WI38 (cell line): ENCODE measurements at regions not wholly inside any gene's neighbourhood (a gene's known extent, or its start where the extent isn't known, plus 50 kb on each side); places are given as distances from the start of the nearest gene placed in this dataset.

ENCODE experiments used
- H3K4me3 ChIP-seq: 2 replicates; pipeline ENCODE4 v1.5.1; 2011; ENCODE audit warnings: low read depth, mild to moderate bottlenecking, control low read depth, low read length
- TF ChIP-seq, protein P1 (sequence below): IDR thresholded peaks from 2 replicates; pipeline ENCODE4 v1.5.1; 2012; ENCODE audit warnings: low read depth, mild to moderate bottlenecking, control low read depth, low read length

DNA sequence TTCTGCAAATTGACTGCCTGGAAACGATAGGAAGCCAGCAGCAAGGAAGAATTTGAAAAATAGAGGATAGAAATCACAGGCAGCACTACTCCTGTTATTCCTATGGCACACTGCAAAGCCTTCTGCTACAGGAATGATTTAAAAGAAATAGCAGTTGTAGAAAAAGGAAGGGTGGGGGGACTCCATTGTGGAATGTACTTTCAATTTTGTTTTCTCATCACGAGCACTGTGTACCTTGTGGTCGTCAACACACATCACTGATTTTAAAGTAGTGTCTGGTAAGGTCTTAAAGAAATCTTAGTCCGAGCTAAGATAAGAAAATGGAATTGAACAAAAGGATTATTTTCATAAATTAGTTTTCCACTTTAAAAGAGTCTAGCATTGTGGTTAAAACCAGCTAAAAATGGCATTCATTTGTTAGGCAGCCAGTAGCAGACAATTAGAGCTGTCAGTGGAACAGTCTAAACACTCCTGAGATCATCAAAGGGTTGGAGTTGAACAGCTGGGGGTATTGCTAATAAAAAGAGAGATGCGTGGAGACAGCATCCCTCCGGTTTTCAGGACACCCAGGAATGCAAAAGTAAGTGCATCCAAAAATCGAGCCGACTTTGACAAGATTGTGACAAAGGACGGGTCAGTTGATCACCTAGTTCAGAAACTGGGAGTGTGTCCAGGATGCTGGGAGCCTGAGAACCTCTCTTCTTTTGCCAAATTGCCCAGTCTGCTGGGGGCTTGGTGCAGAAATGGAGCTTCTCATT, 97.8 kb upstream of the WWC1 start:
- H3K4me3 ChIP-seq = no peak overlapping the region
- TF ChIP-seq, protein P1, sequence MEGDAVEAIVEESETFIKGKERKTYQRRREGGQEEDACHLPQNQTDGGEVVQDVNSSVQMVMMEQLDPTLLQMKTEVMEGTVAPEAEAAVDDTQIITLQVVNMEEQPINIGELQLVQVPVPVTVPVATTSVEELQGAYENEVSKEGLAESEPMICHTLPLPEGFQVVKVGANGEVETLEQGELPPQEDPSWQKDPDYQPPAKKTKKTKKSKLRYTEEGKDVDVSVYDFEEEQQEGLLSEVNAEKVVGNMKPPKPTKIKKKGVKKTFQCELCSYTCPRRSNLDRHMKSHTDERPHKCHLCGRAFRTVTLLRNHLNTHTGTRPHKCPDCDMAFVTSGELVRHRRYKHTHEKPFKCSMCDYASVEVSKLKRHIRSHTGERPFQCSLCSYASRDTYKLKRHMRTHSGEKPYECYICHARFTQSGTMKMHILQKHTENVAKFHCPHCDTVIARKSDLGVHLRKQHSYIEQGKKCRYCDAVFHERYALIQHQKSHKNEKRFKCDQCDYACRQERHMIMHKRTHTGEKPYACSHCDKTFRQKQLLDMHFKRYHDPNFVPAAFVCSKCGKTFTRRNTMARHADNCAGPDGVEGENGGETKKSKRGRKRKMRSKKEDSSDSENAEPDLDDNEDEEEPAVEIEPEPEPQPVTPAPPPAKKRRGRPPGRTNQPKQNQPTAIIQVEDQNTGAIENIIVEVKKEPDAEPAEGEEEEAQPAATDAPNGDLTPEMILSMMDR = no peak

DNA sequence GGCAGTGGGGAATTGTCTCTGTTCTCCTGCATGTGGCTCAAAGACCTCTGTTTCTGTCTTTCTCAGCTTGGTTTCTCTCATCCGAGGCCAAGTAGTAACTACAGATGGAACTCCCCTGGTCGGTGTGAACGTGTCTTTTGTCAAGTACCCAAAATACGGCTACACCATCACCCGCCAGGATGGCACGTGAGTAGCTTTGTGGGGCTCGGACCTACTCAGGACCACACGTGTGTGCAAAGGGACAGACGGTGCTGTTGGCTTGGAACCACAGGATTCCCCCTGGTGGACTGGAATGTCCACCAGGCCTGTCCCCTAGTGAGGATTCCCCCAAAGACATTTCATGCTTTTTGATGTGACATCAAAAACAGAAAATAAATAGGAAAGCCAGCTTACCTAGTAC, 96.3 kb upstream of the WWC1 start:
- no peak overlapping the region for H3K4me3 ChIP-seq
- TF ChIP-seq, protein P1 = no peak

DNA sequence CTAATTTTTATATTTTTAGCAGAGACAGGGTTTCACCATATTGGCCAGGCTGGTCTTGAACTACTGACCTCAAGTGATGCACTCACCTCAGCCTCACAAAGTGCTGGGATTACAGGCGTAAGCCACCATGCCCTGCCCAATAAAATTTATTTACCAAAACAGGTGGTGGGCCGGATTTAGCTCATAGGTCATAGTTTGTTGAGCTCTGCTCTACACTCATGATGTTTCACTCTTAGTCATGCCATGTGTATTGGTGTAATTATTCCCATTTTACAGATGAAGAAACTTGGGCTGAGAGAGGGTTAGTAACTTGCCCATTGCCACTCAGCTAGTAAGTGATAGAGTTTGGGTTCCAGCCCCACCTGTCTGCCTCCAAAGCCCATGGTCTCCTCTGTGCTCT, 93.1 kb upstream of the WWC1 start:
- TF ChIP-seq, protein P1 = no peak
- no peak overlapping the region for H3K4me3 ChIP-seq

DNA sequence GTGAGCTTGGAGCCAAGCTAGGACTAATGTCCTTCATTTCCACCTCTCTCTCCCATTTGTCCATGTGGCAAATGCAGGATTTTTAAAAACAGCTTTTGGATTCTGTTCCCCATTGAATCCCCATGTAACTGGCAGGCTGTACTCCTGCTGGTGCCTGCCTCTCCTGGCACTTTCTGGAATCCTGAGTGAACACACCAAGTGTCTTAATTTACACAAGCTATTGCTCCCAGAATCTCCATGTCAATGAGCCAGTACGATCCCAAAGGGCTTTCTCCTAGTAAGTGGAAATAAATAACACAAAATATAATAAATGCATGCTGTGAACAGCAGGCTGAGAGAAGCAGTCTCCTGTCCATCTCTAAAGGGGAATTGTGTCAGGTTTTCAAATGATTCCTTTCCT, 88.4 kb upstream of the WWC1 start:
- TF ChIP-seq, protein P1 = no peak
- H3K4me3 ChIP-seq = no peak overlapping the region

DNA sequence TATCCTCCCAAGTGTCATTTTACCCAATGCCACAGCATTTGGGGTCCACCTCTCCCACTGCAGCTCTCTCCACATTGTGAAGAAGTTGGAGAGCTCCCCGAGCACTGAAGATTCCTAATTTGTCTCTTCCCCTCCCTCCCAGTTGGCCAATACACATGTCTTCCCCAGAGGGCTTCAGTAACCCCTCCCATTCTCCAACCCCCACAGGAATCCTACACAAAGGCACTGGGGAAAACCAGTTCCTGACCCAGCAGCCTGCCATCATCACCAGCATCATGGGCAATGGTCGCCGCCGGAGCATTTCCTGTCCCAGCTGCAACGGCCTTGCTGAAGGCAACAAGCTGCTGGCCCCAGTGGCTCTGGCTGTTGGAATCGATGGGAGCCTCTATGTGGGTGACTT, 87.3 kb upstream of the WWC1 start:
- H3K4me3 ChIP-seq = no peak overlapping the region
- TF ChIP-seq, protein P1 = no peak

DNA sequence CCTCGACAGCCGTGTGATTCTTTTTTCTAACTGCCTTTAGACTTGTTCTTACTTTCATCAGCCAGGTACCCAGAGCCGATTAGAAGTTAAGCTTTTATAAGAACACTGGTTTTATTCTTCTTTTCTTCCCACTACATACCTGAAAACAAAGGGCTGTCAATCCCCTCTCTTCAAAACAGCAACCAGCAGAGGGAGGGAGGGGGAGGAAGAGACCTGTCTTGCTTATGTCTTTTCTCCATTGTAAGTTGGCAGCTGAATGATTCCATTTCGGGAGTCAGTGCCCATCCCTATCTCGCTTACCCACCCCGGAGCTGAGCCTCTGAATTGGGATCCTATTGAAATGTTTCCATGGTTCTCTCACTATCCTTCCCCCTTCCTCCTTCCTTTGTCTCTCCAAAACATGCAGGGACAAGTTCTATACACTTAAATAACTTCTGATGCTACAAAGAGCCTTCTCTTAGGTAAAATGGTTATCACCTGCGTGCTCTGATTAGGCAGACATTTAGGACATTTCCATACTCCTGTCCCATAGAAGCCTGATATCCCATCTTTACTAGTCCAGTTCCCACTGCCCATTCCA, 83.9 kb upstream of the WWC1 start:
- no peak overlapping the region for H3K4me3 ChIP-seq
- TF ChIP-seq, protein P1 = no peak

DNA sequence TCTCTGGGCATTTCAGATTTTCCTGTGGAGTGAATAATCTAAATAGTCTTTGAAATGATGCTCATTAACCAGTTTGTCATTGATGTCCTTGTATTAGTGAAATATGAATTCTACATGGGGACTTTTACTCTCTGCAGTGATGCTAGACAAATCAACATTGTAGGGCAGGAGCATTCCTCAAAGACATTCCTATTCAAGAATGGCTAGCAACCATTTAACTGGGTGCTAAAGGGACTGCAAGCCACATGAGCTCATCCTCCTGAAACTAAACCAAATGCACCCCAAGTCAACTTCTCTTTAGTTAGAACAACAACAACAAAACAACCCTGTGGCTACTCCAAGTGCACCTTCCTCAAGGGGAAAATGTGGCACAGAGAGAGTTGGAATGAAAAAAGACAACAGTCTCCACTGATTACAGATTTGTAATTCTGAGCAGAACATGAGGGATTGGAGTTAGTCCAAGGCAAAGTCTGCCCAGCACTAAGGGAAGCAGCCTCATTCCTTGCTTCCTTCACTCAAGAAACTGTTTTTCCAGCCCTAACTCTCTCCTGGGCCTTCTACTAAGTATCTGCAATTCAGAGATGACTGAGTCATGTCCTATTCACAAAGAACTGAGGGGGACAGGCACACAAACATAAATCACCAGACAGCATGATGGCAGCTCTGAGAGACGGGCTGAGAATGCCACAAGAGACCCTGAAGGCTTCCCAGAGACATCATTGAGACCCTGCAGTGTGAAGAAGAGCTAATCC, 82.0 kb upstream of the WWC1 start:
- TF ChIP-seq, protein P1 = no peak

More for the DNA sequence above, 82.0 kb upstream of the WWC1 start:
- H3K4me3 ChIP-seq = no peak overlapping the region
